ENCODE measurements at regions not wholly inside any gene's neighbourhood (a gene's known extent, or its start where the extent isn't known, plus 50 kb on each side); places are given as distances from the start of the nearest gene placed in this dataset.

GRCh38 chr18:41343808-41344207, 611.2 kb upstream of the PIK3C3 start:
- H4K20me1 ChIP-seq (ENCODE audit: low read depth, low read length) = no peaks in the 10 kb centered on the region
- H3K79me2 ChIP-seq (ENCODE audit: insufficient read depth, low read length) = no peaks in the 10 kb centered on the region
- H3K27ac ChIP-seq (ENCODE audit: low read depth, low read length) = no peak overlapping the region
- H3K9ac ChIP-seq (ENCODE audit: low read length) = no peak overlapping the region
- H3K4me2 ChIP-seq (ENCODE audit: low read depth, low read length, poor library complexity, severe bottlenecking) = no peak overlapping the region
- no peaks in the 10 kb centered on the region for H3K27me3 ChIP-seq (ENCODE audit: low read length)
- H3K9me3 ChIP-seq (ENCODE audit: insufficient read depth, low read length) = no peaks in the 10 kb centered on the region
- no peaks in the 10 kb centered on the region for H3F3A ChIP-seq (ENCODE audit: insufficient read depth)
- H2AFZ ChIP-seq (ENCODE audit: low read depth, low read length, severe bottlenecking) = no peak overlapping the region
- no peaks in the 10 kb centered on the region for H3K9me2 ChIP-seq (replicated peaks; ENCODE audit: insufficient read depth, low read length)
- H3K4me3 ChIP-seq (ENCODE audit: insufficient read depth, low read length, poor library complexity, severe bottlenecking) = no peak overlapping the region
- TF ChIP-seq CTCF (IDR thresholded peaks at IDR 0.05; ENCODE audit: insufficient read depth, low read length, poor library complexity, severe bottlenecking) (no peak), EZH2phosphoT487 (conservative IDR thresholded peaks at IDR 0.05; ENCODE audit: low read length) (no peak)
- H3K36me3 ChIP-seq (ENCODE audit: low read length) = no peaks in the 10 kb centered on the region

- no peaks in the 10 kb centered on the region for H3K36me3 ChIP-seq (ENCODE audit: low read length)
- H3K9ac ChIP-seq (ENCODE audit: low read length) = no peak overlapping the region
Observed at GRCh38 chr18:41338341-41338740, 616.7 kb upstream of the PIK3C3 start.

GRCh38 chr18:41331661-41332060, 623.4 kb upstream of the PIK3C3 start:
- H3K9me2 ChIP-seq (replicated peaks; ENCODE audit: insufficient read depth, low read length) = no peaks in the 10 kb centered on the region
- H4K20me1 ChIP-seq (ENCODE audit: low read depth, low read length) = no peaks in the 10 kb centered on the region
- H3K4me3 ChIP-seq (ENCODE audit: insufficient read depth, low read length, poor library complexity, severe bottlenecking) = no peak overlapping the region
- H3K27ac ChIP-seq (ENCODE audit: low read depth, low read length) = no peak overlapping the region
- no peaks in the 10 kb centered on the region for H3K27me3 ChIP-seq (ENCODE audit: low read length)
- H3K79me2 ChIP-seq (ENCODE audit: insufficient read depth, low read length) = no peaks in the 10 kb centered on the region
- no peak for TF ChIP-seq CTCF (IDR thresholded peaks at IDR 0.05; ENCODE audit: insufficient read depth, low read length, poor library complexity, severe bottlenecking)
- TF ChIP-seq EZH2phosphoT487 (conservative IDR thresholded peaks at IDR 0.05; ENCODE audit: low read length) = no peak
- no peak overlapping the region for H3K9ac ChIP-seq (ENCODE audit: low read length)
- no peaks in the 10 kb centered on the region for H3K36me3 ChIP-seq (ENCODE audit: low read length)
- H3K4me2 ChIP-seq (ENCODE audit: low read depth, low read length, poor library complexity, severe bottlenecking) = no peak overlapping the region
- H3F3A ChIP-seq (ENCODE audit: insufficient read depth) = no peaks in the 10 kb centered on the region
- no peaks in the 10 kb centered on the region for H3K9me3 ChIP-seq (ENCODE audit: insufficient read depth, low read length)
- no peak overlapping the region for H2AFZ ChIP-seq (ENCODE audit: low read depth, low read length, severe bottlenecking)

More at GRCh38 chr18:41338341-41338740, 616.7 kb upstream of the PIK3C3 start:
- Histone ChIP-seq H3K79me2 (ENCODE audit: insufficient read depth, low read length) (no peaks in the 10 kb centered on the region), H3K9me3 (ENCODE audit: insufficient read depth, low read length) (no peaks in the 10 kb centered on the region), H2AFZ (ENCODE audit: low read depth, low read length, severe bottlenecking) (no peak overlapping the region), H3K4me2 (ENCODE audit: low read depth, low read length, poor library complexity, severe bottlenecking) (no peak overlapping the region), H3K9me2 (replicated peaks; ENCODE audit: insufficient read depth, low read length) (no peaks in the 10 kb centered on the region), H4K20me1 (ENCODE audit: low read depth, low read length) (no peaks in the 10 kb centered on the region), H3F3A (ENCODE audit: insufficient read depth) (no peaks in the 10 kb centered on the region), H3K4me3 (ENCODE audit: insufficient read depth, low read length, poor library complexity, severe bottlenecking) (no peak overlapping the region), H3K27me3 (ENCODE audit: low read length) (no peaks in the 10 kb centered on the region), H3K27ac (ENCODE audit: low read depth, low read length) (no peak overlapping the region)
- TF ChIP-seq CTCF (IDR thresholded peaks at IDR 0.05; ENCODE audit: insufficient read depth, low read length, poor library complexity, severe bottlenecking) (no peak), EZH2phosphoT487 (conservative IDR thresholded peaks at IDR 0.05; ENCODE audit: low read length) (no peak)

Measured in SU-DHL-6 (cell line).